Esophagus squamous epithelium (tissue), 5 donors: ENCODE measurements at regions not wholly inside any gene's neighbourhood (a gene's known extent, or its start where the extent isn't known, plus 50 kb on each side); places are given as distances from the start of the nearest gene placed in this dataset.

Experiments used
- DNase-seq: peaks from one replicate; lab custom pipeline; 2025; lab: John Stamatoyannopoulos, UW
- H3K27ac ChIP-seq, 4 donors: fragments of 200-600 bp; sonication (generic); one replicate each; pipeline ENCODE4 v1.5.1; 2016 to 2019; ENCODE audit warnings: mild to moderate bottlenecking in 1 of 4
- H3K27me3 ChIP-seq, 4 donors: fragments of 200-600 bp; sonication (generic); 1 replicate in 3 of 4; 2 replicates in 1 of 4; pipeline versions ENCODE4 v1.5.1 to v1.6.0; 2017 to 2021; ENCODE audit warnings: antibody characterized with exemption in 1 of 4
- H3K36me3 ChIP-seq, 3 donors: fragments of 200-600 bp; sonication (generic); one replicate each; pipeline ENCODE4 v1.5.1; 2016 to 2019
- H3K4me1 ChIP-seq, 3 donors: fragments of 200-600 bp; sonication (generic); one replicate each; pipeline ENCODE4 v1.5.1; 2017 to 2019
- H3K4me3 ChIP-seq, 4 donors: fragments of 200-600 bp; sonication (generic); 1 replicate in 3 of 4; 2 replicates in 1 of 4; pipeline ENCODE4 v1.5.1; 2016 to 2019; ENCODE audit warnings: mild to moderate bottlenecking in 2 of 4, moderate library complexity in 1 of 4
- H3K9me3 ChIP-seq, 3 donors: fragments of 200-600 bp; sonication (generic); one replicate each; pipeline ENCODE4 v1.5.1; 2016 to 2019
- CTCF ChIP-seq, 6 experiments: fragments of 450-650 bp in 4 of 6; fragments of 200-600 bp in 2 of 6; sonication (generic) in 2 of 6; IDR thresholded peaks; one replicate each; pipeline ENCODE4 v1.5.1; 2016 to 2019; ENCODE audit warnings: antibody characterized with exemption in 6 of 6, mild to moderate bottlenecking in 4 of 6, moderate library complexity in 4 of 6
- POLR2A ChIP-seq, 4 donors: fragments of 450-650 bp; IDR thresholded peaks; one replicate each; pipeline ENCODE4 v1.6.1; 2017; ENCODE audit warnings: antibody characterized with exemption in 4 of 4, mild to moderate bottlenecking in 4 of 4, moderate library complexity in 3 of 4
- WGBS, 2 donors: methylation state at CpG; one replicate each; pipeline ENCODE4 v1.1.5; 2018; 5-methylcytosine and 5-hydroxymethylcytosine counted together
- intact Hi-C: fragments of 100-400 bp; cut with DNase I; formaldehyde crosslinking; loops from one replicate; pipeline ENCODE4 v1.15.0; 2022
- donor health status: DM: yes; HTN: yes; CAD: no.

GRCh38 chr12:92468358-92469020, 234.3 kb upstream of the PLEKHG7 start:
- 90 to 92% methylated on average over 8 of the region's 8 CpGs for WGBS, 2 donors
- intact Hi-C loops: no loop called here
- H3K27ac ChIP-seq: no peak overlapping the region
- H3K36me3 ChIP-seq: no peaks in the 10 kb centered on the region
- no peak overlapping the region for H3K4me3 ChIP-seq
- no peaks in the 10 kb centered on the region for H3K27me3 ChIP-seq
- no peaks in the 10 kb centered on the region for H3K9me3 ChIP-seq
- DNase-seq: no peak
- no peak for TF ChIP-seq POLR2A (IDR thresholded peaks at IDR 0.05)
- TF ChIP-seq CTCF (IDR thresholded peaks at IDR 0.05): no peak
- H3K4me1 ChIP-seq: peaks cover 0 to 10% (median 0%) of the 10 kb centered on the region in 3 donors

GRCh38 chr12:92467886-92468285, 234.9 kb upstream of the PLEKHG7 start:
- H3K4me1 ChIP-seq: peaks cover 0 to 10% (median 0%) of the 10 kb centered on the region in 3 donors
- H3K27me3 ChIP-seq: no peaks in the 10 kb centered on the region
- H3K4me3 ChIP-seq: no peak overlapping the region
- 33 to 40% methylated on average over 1 of the region's 1 CpG for WGBS, 2 donors
- DNase-seq: no peak
- H3K9me3 ChIP-seq: no peaks in the 10 kb centered on the region
- no peak overlapping the region for H3K27ac ChIP-seq
- no peaks in the 10 kb centered on the region for H3K36me3 ChIP-seq
- intact Hi-C loops: no loop called here
- TF ChIP-seq POLR2A (IDR thresholded peaks at IDR 0.05) (peak in 1 of 4 donors; percentile 12), CTCF (IDR thresholded peaks at IDR 0.05) (no peak)

- intact Hi-C loops: no loop called here
- Histone ChIP-seq H3K27ac (peak overlapping the region in 2 of 4 donors; percentile 15 to 73), H3K9me3 (no peaks in the 10 kb centered on the region), H3K4me3 (peak overlapping the region in 1 of 4 donors; percentile 20), H3K36me3 (no peaks in the 10 kb centered on the region), H3K27me3 (no peaks in the 10 kb centered on the region), H3K4me1 (peaks cover 0 to 10% (median 0%) of the 10 kb centered on the region in 3 donors)
- 63 to 69% methylated on average over 13 of the region's 13 CpGs for WGBS, 2 donors
- TF ChIP-seq CTCF (IDR thresholded peaks at IDR 0.05): no peak
- peak in 1 of 4 donors; percentile 56 for TF ChIP-seq POLR2A (IDR thresholded peaks at IDR 0.05)
- no peak for DNase-seq
Observed at GRCh38 chr12:92466391-92467305, 236.1 kb upstream of the PLEKHG7 start.

GRCh38 chr12:92465786-92466295, 236.9 kb upstream of the PLEKHG7 start:
- TF ChIP-seq POLR2A (IDR thresholded peaks at IDR 0.05): no peak
- TF ChIP-seq CTCF (IDR thresholded peaks at IDR 0.05): no peak
- intact Hi-C loops: no loop called here
- H3K27ac ChIP-seq: peak overlapping the region in 1 of 4 donors; percentile 15
- peaks cover 0 to 10% (median 0%) of the 10 kb centered on the region in 3 donors for H3K4me1 ChIP-seq
- 88 to 90% methylated on average over 9 of the region's 9 CpGs for WGBS, 2 donors
- H3K4me3 ChIP-seq: no peak overlapping the region
- no peaks in the 10 kb centered on the region for H3K9me3 ChIP-seq
- no peak for DNase-seq
- H3K36me3 ChIP-seq: no peaks in the 10 kb centered on the region
- H3K27me3 ChIP-seq: no peaks in the 10 kb centered on the region
